ENCODE measurements at regions not wholly inside any gene's neighbourhood (a gene's known extent, or its start where the extent isn't known, plus 50 kb on each side); places are given as distances from the start of the nearest gene placed in this dataset.
"Not testable (repeated sequence)": the region's sequence is repeated elsewhere in the genome, so short reads cannot be mapped to it uniquely, and the experiment has no call there.

DNA sequence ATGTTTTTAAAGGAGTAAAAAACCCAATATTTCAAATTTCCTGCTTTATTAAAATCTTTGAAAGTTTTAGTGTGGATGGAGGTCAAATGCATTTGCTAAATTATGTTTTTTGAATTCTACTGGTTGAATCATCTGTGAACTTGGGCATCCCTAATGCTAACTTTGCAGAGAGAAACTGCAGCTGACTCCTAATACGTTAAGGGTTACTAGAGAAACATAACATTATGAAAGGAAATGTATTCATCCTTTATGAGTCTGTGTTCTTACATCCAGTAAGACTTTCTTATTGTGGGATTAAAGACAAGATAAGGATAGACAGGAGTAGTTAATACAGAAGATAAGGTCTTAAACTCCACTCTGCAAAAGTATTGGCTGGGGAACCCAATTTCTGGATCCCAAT is 140.6 kb downstream of the FAM124B start:
- DNase-seq: no peak

DNA sequence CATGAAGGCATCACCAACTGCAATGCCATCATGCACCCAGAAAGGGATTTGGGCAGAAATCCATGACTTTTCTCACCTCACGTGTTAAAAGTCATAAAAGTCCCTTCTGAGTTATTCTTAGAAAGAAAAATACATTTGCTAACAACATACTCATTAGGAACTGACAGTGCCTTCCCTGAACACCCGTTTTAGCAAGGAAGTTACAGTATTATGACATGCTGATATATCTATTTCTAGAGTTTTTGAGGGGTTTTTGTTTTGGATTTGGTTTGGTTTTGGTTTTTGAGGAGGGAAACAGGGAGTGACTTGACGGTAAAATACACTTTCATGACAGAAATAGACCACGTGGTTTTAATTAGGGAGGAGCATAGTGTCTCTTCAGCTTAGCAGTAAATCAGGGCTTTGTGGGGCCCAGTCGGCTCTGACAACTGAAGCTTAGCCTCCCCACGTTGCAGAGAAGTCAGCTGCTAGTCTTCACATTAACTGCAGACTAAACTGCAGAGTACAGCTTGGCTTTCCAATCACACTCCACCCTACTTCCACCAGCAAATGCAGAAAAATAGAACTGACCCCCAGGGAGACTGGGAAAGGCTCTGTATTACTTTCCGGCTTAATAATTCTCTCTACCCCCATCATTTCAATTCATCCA is 141.4 kb downstream of the FAM124B start:
- no peak for DNase-seq

DNA sequence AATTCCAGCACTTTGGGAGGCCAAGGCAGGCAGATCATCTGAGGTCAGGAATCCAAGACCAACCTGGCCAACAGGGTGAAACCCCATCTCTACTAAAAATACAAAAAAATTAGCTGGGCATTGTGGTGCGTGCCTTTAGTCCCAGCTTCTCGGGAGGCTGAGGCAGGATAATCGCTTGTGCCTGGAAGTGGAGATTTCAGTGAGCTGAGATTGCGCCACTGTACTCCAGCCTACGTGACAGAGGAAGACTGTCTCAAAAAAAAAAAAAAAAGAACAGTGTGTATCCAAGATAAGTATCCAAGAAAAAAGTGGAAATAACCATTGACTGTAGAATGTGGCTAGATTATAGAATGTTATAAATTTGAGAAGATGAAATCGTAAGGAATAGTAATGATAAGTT is 142.1 kb downstream of the FAM124B start:
- DNase-seq: no peak

DNA sequence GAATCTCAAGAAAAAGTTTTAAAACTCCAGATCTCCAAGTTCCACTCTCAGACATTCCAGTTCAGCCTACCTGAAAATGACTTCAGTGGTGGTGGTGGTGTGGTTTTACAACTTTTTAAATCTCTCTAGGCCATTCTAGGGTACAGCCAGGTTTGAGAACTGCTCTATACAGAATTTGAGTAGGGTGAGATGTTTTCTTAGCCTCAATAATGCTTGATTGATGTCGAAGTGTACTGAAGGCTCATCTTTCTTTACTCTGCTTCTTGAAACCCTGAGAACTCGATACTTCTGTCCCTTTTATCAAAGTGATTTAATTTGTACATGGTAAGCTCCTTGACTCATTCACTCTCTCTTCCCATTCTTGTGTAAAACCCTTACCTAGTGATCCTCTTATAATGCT is 143.8 kb downstream of the FAM124B start:
- DNase-seq: no peak

DNA sequence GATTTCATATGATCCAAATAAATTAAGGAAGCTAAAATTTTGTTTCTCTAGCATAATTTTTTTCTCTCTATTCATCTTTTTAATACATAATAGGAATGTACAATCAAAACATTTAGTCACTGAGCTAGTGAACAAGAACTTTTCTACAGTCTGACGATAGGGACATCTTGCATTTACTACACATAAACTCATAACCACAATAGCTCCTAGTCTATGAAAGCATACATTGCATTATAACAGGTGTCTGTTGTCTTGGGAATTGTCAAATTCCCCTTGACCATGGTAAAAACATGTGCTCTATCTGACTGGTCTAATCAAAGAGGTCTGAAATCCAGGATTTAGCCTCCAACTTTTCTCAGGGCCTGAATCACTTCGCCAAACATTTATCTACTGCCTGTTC is 144.8 kb downstream of the FAM124B start:
- DNase-seq: no peak

DNA sequence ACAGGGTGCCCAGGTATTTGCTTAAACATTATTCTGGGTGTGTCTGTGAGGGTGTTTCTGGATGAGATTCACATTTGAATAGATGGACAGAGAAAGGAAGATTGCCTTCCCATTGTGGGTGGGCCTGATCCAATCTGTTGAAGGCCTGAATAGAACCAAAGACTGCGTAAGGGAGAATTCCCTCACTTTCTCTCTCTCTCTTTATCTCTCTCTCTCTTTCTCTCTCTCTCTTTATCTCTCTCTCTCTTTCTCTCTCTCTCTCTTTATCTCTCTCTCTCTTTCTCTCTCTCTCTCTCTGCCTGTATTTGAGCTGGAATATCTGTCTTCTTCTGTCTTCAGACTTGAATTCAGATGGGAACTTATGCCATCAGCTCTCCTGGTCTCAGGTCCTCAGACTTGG is 148.4 kb downstream of the FAM124B start:
- no peak for DNase-seq

DNA sequence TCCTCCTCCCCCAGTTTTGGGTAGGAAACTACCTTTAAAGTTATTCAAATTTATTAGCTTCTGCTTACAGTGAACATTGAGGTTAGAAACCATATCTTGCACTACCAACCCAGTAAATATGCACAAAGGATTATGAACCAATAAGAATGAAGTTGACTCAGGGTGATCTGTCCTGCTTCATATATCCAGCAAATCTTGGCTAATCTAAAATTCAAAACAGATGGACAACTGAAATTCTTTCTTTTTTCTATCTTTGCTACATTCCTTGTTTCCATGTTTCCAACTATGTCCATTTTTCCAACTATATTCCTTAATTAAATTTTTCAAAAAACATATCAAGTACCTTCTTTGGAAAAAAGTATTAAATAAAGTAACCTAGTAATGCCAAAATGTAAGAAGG is 149.3 kb downstream of the FAM124B start:
- no peak for DNase-seq

DNA sequence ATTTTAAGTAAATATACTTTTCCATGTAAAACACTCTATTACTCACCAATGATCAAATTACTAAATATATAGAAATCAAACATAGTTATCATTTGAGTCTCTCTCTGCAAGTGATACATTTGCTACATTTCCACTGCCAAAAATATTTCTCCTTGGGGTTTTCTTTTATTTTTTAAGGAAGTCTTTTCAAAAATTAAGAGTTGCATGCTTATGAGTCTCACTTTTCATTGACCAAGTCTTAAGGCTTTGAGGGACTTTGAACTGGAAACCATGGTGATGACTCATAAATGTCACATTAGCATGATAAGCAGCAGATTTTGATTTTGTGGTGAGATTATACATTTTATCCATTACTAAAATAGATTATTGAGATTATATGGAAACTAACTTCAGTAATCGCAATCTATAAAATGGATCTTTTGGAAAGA is 152.9 kb downstream of the FAM124B start:
- DNase-seq: no peak

DNA sequence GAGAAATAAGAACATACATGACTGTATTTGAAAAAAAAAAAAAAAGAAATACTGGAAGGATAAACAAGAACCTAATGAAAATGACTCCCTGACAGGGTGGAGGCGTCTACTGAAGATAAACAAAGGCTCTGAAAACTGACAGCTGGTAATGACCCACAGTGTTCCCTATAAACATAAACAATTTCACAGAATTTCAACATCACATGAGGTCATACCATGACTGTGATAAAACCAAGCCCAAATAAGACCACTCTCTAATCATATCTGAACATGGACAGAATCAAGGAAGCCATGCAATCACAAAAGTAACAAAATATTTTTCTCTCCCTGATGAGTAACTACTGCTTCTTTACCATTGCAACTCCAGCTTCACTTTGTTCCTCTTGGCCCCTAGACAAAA is 159.3 kb downstream of the FAM124B start:
- peak; percentile 82 for DNase-seq

DNA sequence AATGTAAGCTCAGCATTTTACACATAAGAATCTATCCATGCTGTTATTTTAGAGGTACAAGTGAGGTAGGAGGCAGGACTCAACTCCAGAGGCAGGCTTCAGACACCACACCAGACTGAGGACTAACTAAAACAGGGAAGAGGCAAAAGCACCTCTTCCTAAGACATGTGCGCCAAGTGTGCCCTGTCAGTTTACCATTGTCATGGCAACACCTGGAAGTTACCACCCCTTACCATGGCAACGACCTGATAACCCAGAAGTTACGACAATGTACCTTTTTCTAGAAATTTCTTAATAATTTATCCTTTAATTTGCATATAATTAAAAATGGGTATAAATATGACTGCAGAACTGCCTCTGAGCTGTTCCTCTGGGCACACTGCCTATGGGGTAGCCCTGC is 160.1 kb downstream of the FAM124B start:
- peak; percentile 33 for DNase-seq

DNA sequence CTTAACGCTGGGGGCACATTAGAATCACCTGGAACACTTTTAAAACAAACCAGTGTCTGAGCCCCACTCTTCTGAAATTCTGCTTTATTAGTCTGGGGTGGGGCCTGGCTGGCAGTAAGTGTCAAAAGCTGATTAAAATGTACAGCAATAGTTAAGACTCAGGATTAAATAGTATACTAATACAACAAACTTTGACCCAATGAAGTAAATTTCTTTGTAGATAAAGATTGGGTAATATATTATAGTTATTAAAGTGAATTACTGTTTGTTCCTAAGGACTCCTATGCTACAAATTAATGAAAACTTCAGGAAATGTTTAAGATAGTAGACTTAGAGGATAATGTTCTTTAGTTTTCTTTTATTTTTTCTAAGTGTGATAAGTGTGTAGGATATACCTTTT is 160.9 kb downstream of the FAM124B start:
- DNase-seq: no peak

DNA sequence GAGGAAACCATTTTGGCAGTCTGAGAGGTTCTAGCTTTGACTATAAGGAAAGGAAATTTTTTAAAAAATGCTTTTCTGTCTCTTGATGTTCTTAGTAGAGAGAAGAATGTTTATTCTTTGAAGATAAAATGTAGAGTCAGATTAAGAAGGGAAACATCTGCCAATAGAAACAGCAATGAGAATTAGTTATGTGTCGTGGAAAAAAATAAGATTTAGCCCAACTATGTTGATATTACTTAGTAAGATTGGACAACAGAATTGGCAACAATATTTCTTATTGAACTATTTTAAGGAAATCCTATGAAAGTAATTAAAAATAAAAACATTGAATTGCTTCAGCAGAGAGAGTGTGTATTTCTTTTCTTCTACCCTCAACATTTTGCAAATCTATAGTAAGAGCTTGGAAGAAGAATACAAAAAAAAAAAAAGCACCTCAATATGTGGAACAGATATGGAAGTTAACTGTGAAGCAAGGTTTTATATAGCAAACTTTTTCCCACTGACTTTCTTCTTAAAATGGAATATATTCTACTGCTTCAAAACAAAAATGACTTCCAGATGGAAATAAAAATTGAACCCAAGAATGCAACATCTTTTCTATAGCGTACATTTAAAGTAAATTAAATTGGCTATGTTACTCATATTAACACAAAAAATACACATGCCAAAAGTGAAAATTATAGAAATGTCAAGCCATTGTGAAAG is 177.9 kb downstream of the FAM124B start:
- no peak for DNase-seq

DNA sequence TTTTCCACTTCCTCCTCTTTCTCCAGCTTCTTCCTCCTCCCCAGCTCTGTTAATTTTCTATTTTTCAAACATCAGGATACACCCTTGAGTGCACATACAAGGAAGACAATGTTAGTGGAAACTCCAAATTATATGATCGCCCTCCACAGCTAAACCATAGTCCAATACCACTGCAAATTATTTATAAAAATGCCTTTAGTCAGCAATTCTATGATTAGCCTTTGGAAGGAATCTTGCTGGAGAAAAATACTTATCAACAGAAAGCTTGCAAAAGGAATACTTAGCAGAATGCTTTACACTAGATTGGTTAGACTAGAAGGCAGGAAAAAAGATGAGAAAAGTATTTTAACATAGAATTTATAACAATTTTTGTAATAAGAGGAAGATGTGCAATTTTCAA is 178.9 kb downstream of the FAM124B start:
- no peak for DNase-seq

DNA sequence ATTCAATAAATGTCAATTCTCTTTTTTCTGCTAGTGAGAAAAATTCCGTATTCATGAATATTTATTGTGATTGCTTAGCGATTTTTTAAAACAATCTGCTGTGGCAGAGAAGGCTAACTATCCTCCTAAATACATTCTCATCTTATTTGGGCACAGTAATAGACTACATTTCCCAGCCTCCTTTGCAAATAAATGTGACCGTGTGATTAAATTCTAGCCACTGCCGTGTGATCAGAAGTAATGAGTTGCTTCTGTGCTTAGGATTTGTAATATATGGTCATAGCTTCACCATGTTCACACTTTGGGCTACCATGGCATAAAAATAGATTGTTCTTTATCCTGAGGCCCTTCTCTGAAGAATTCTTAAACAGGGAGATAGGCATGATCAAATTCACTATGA is 179.6 kb downstream of the FAM124B start:
- peak; percentile 12 for DNase-seq

DNA sequence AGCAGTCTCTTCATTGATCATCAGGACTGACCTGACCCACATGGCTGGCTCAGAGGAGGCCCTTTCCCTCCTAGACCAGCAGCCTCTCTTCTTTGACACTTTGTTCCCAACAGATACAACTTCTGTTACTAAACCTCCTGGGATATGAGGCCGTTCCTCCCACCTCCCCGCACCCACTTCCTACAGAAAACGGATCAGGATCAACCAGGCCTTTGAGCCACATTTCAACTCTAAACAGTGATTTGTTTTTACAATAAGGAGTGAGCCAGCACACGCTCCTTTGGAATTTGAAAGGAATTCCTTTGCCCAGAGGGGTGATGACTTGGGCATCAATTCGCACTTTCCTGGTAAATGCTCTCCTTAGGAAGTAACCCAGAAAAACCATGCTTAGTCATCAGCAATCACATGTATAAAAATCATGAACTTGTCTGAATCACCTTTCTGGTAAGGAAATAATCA is 180.4 kb downstream of the FAM124B start:
- DNase-seq: no peak

DNA sequence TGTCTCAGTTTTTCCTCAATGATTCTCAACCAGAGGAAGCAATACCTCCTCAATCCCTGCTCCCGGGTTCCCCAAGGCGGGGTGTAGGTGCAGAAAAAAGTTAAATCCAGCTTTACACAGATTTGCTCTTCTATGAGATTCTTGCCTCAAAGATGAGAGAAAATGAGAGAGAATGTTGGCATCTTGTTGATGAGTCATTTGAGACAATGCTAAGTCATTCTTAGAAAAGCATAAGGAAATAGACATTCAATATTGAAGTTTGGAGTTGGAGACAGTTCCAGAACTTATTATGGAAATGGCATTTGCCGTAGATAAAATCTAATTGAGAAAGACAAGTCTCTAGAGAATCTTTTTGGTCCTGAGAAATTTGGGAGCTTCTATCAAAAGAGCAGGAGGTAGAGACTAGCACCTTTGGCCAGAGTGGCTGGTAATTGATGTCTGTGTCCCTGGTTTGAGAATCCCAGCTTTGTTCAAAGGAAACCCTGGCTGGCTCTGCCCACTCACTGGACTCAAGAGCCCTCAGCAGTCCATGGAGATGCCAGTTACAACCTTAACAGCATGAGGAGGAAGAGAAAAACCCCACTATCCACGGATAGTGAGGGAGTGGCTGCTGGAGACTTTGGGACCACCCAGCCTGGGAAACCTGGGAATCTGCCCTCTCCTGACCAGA is 181.2 kb downstream of the FAM124B start:
- DNase-seq: no peak

DNA sequence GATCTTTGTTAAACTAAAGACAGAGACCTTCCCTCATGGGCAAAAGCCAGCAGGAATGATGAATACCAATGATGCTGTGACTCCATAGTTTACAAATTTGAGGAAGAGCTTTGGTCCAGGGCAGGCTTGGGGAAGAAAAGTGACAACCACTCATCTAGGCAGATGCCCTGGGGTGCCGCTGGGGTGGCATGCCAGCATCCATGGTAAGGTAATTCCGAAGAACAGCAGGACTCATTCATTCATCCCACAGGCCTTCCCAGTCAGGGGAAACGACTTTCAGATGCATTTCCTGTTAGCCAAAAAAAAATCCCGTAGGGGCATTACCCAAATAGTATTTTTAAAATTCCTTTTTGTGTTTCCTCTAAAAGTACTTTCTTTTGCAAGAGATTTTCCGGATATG is 180.7 kb upstream of the SERPINE2 start:
- DNase-seq: no peak

DNA sequence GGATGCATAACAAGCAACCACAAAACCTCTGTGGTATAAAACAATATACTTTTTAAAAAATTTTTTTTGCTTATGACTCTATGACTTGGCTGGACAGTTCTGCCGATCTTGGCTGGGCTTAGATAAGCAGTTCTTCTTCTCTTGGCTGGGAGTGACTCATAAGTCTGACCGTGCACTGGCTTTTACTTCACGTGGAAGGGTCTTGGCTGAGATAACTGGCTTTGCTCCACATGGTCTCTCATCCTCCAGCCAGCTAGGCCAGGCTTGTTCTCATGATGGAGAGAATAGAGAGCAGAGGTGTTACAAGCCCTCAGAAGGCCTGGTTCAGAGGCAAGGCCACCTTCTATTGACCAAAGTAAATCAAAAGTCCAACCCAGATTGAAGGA is 178.9 kb upstream of the SERPINE2 start:
- DNase-seq: peak; percentile 53

DNA sequence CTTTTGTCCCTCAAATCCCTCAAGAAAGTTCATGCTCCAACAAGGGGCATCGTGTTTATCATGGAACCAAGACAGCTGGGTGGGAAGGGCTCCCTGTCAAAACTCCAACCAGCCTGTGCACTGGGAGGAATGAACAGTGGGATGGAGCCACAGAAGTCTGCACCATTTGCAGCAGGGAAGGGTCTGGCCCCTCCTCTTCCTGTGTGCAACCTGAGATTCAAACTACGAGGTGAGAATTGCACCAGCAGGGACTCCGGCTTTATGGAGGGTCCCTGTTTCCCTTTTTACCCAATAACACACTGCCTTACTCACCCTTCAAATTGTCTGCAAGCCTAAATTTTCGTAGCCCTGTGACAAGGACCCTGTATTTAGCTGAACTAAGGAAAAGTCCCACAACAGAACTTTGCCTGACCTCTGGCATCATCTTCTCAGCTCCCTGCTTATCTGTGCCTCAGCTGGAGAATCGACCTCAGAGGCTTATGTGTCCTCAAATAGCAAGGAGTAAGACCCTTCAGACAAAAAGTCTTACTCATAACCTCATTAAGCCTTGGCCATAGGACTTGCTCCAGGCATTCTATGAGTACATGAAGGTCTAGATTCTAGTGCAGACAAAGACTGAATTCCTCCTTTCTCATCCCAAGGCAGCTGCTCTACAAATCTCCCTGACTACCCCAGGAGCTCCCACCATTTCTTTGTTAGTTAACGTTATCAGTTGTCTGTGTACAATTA is 178.3 kb upstream of the SERPINE2 start:
- no peak for DNase-seq

DNA sequence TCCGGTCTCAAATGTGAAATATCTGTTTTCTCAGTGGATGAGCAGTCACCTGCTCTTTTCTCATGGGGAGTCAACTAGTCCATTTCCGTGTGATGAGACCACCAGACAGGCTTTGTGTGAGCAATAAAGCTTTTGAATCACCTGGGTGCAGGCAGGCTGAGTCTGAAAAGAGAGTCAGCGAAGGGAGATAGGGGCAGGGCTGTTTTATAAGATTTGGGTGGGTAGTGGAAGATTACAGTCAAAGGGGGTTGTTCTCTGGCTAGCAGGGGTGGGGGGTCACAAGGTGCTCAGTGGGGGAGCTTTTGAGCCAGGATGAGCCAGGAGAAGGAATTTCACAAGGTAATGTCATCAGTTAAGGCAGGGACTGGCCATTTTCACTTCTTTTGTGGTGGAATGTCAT is 176.5 kb upstream of the SERPINE2 start:
- not testable (repeated sequence) for DNase-seq

DNA sequence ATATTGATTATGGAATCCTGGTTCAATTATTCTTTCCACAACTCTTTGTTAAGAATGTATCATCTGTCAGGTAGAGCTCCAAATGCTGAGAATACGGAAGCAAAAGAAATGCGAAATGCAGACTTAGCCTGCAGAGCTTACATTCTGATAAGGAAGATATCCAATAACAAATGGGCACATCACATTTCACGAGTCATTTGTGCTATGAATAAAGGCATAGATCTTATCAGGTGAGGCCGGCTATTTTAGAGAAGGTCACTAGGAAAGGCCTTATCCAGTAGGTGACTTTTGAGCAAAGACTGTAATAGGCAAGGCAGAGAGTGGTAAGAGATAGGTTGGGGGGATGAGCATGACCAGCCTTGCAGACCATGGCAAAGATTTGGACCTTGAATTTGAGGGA is 174.3 kb upstream of the SERPINE2 start:
- no peak for DNase-seq

DNA sequence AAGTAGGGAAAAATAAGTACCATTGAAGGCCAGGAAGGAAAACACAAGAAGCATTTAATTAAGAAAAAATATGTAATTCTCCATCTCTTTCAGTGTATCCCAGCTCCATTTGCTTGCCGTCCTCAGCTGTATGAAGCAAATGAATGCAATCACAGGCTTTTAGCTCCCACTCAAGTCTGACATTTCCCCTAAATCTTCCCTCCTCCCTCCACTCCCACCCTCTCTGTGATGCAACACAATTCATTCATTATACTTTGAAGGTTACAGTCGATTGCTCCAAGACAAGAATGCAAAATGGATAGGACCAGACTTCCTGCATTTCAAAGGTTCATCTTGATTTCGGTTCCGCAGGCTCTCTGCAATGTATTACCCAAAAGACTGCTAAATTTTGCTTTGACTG is 172.7 kb upstream of the SERPINE2 start:
- DNase-seq: peak; percentile 10

DNA sequence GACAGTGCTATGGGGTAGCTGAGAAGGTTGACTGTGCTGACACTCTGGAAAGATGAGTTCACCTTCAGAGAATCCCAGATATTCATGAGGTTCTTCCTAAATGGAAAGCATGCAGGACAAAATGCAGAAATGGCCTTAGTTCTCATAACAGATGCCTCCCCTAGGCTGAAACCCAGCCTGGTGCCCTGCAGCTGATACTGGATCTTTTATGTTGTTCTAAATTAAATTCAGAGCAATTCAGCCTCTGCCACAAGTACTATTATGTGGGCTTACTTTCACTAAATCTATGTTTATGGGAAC is 172.0 kb upstream of the SERPINE2 start:
- no peak for DNase-seq

Measured in OCI-M1 (cell line).